OCI-LY1 (cell line): ENCODE measurements at regions not wholly inside any gene's neighbourhood (a gene's known extent, or its start where the extent isn't known, plus 50 kb on each side); places are given as distances from the start of the nearest gene placed in this dataset.

Experiments
- H2AFZ ChIP-seq: fragments of 200-600 bp; sonication (generic), shearing (Covaris generic); 2 replicates; pipeline ENCODE4 v1.6.0; 2014; ENCODE audit warnings: antibody characterized with exemption, mild to moderate bottlenecking, low read length
- H3F3A ChIP-seq: fragments of 200-600 bp; sonication (generic), shearing (Covaris generic); 2 replicates; pipeline ENCODE4 v1.6.0; 2014; ENCODE audit warnings: mild to moderate bottlenecking, antibody characterized with exemption, low read length, moderate library complexity; ENCODE audit not compliant: insufficient read depth
- H3K27ac ChIP-seq: fragments of 200-600 bp; sonication (generic); 2 replicates; pipeline ENCODE4 v1.5.1; 2014; ENCODE audit warnings: low read length, mixed run types, mild to moderate bottlenecking, low read depth; ENCODE audit not compliant: poor library complexity, severe bottlenecking
- H3K27me3 ChIP-seq: fragments of 200-600 bp; sonication (generic); 2 replicates; pipeline ENCODE4 v1.6.0; 2014; ENCODE audit warnings: antibody characterized with exemption, mild to moderate bottlenecking, low read length, moderate library complexity; ENCODE audit not compliant: insufficient read depth
- H3K36me3 ChIP-seq: fragments of 200-600 bp; sonication (generic); 2 replicates; pipeline ENCODE4 v1.6.1; 2014; ENCODE audit warnings: mild to moderate bottlenecking, antibody characterized with exemption, low read length, moderate library complexity, mixed read lengths; ENCODE audit not compliant: insufficient read depth
- H3K4me1 ChIP-seq: fragments of 200-600 bp; sonication (generic); 2 replicates; pipeline ENCODE4 v1.5.1; 2014; ENCODE audit warnings: mild to moderate bottlenecking, low read length, moderate library complexity; ENCODE audit not compliant: insufficient read depth, severe bottlenecking
- H3K4me2 ChIP-seq: fragments of 200-600 bp; sonication (generic), shearing (Covaris generic); 2 replicates; pipeline ENCODE4 v1.6.1; 2014; ENCODE audit warnings: low read length
- H3K4me3 ChIP-seq: fragments of 200-600 bp; sonication (generic); 2 replicates; pipeline ENCODE4 v1.5.1; 2014; ENCODE audit warnings: low read length, low read depth, mild to moderate bottlenecking, mixed read lengths; ENCODE audit not compliant: poor library complexity, severe bottlenecking
- H3K79me2 ChIP-seq: fragments of 200-600 bp; shearing (Covaris generic); 2 replicates; pipeline ENCODE4 v1.6.1; 2016; ENCODE audit warnings: mixed run types, low read length, mixed read lengths; ENCODE audit not compliant: insufficient read depth
- H3K9ac ChIP-seq: fragments of 200-600 bp; sonication (generic), shearing (Covaris generic); 2 replicates; pipeline ENCODE4 v1.6.1; 2014; ENCODE audit warnings: mild to moderate bottlenecking, low read length, mixed read lengths
- H3K9me2 ChIP-seq: fragments of 200-600 bp; sonication (generic), shearing (Covaris generic); 2 replicates; pipeline ENCODE4 v1.6.1; 2014; ENCODE audit warnings: low read depth, mild to moderate bottlenecking, low read length, mixed read lengths
- H3K9me3 ChIP-seq: fragments of 200-600 bp; shearing (Covaris generic); 2 replicates; pipeline ENCODE4 v1.6.1; 2014; ENCODE audit warnings: low read length, mixed read lengths
- H4K20me1 ChIP-seq: fragments of 200-600 bp; sonication (generic), shearing (Covaris generic); 2 replicates; pipeline ENCODE4 v1.6.0; 2016; ENCODE audit warnings: mild to moderate bottlenecking, low read length; ENCODE audit not compliant: insufficient read depth
- CTCF ChIP-seq: fragments of 200-600 bp; sonication (generic), shearing (Covaris generic); IDR thresholded peaks from 2 replicates; pipeline ENCODE4 v1.5.1; 2017; ENCODE audit warnings: mild to moderate bottlenecking, antibody characterized with exemption, low read length, moderate library complexity, mixed read lengths
- EZH2 ChIP-seq: fragments of 200-600 bp; sonication (generic), shearing (Covaris generic); IDR thresholded peaks from 2 replicates; pipeline ENCODE4 v1.8.0; 2017; ENCODE audit warnings: borderline replicate concordance, mixed run types, mild to moderate bottlenecking, antibody characterized with exemption, low read length, moderate library complexity, mixed read lengths

DNA sequence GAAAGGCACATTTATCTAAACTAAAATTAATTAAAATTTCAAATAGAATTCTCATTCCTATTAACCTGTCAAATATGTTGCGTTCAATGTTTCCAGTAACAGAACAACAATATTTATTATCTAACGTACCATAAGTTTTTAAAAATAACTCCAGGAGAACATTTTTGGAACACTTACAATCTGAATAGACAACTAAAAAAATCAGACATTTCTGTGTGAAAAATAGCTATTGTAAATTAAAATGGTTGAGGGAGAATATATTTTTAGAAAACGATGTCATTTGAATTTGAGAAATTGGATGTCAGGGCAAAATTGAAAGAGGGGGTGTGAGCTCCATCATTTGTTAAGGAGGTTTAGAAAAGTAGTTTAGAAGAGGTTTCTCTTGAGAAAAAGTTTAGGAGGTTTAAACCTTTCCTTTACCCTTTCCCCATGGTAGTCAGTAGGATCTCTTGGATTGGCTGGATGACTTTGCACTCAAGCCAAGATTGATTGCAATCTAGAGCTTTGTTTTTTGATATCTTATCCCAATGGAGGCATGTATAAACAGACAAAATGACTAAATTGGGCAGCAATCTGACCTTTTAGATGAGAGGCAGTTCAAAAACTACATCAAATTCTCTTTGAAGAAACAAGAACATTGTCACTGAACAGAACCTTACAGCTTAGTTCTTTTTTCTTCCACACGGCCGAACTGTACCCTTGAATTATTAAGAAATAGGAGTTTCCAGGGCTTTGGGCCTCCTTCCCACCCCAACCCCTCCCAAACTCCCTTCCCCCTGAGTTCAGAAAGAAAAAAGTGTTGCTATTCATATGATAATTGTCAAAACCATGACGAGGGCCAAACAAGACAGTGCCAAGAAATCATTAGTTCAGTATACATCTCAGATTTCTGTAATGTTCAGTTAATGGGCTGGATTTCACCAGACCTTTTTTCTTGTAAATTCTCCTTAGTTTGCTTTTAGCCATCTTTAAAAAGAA, 79.7 kb upstream of the CDIN1 start:
- Histone ChIP-seq H2AFZ (no peak overlapping the region), H3K4me2 (no peak overlapping the region), H3K27ac (no peak overlapping the region), H3K9me3 (no peaks in the 10 kb centered on the region), H4K20me1 (no peaks in the 10 kb centered on the region), H3K4me1 (no peaks in the 10 kb centered on the region), H3F3A (no peaks in the 10 kb centered on the region; the same call in 1 of the 2 replicates), H3K27me3 (no peaks in the 10 kb centered on the region), H3K36me3 (no peaks in the 10 kb centered on the region), H3K9me2 (no peaks in the 10 kb centered on the region), H3K4me3 (no peak overlapping the region), H3K79me2 (no peaks in the 10 kb centered on the region), H3K9ac (no peak overlapping the region)
- TF ChIP-seq EZH2 (no peak), CTCF (no peak)

GRCh38 chr15:36501063-36501678, 78.3 kb upstream of the CDIN1 start:
- no peaks in the 10 kb centered on the region for H3K9me3 ChIP-seq
- no peaks in the 10 kb centered on the region for H4K20me1 ChIP-seq
- no peaks in the 10 kb centered on the region for H3K9me2 ChIP-seq
- H3K4me2 ChIP-seq, result no peak overlapping the region
- no peaks in the 10 kb centered on the region for H3K4me1 ChIP-seq
- TF ChIP-seq EZH2, result no peak
- peak; percentile 77 for TF ChIP-seq CTCF
- no peak overlapping the region for H3K9ac ChIP-seq
- no peak overlapping the region for H2AFZ ChIP-seq
- H3K27me3 ChIP-seq, result no peaks in the 10 kb centered on the region
- H3K4me3 ChIP-seq, result no peak overlapping the region
- H3K27ac ChIP-seq, result no peak overlapping the region
- no peaks in the 10 kb centered on the region; the same call in 1 of the 2 replicates for H3F3A ChIP-seq
- H3K79me2 ChIP-seq, result no peaks in the 10 kb centered on the region
- H3K36me3 ChIP-seq, result no peaks in the 10 kb centered on the region

- H3K27me3 ChIP-seq, result no peaks in the 10 kb centered on the region
- no peaks in the 10 kb centered on the region for H4K20me1 ChIP-seq
- TF ChIP-seq EZH2 (no peak), CTCF (no peak)
- H3K4me3 ChIP-seq, result no peak overlapping the region
- H3K27ac ChIP-seq, result no peak overlapping the region
- no peak overlapping the region for H3K9ac ChIP-seq
- H3F3A ChIP-seq, result no peaks in the 10 kb centered on the region; the same call in 1 of the 2 replicates
- H3K4me2 ChIP-seq, result no peak overlapping the region
- H3K9me3 ChIP-seq, result no peaks in the 10 kb centered on the region
- H3K9me2 ChIP-seq, result no peaks in the 10 kb centered on the region
- no peaks in the 10 kb centered on the region for H3K36me3 ChIP-seq
- no peak overlapping the region for H2AFZ ChIP-seq
- no peaks in the 10 kb centered on the region for H3K79me2 ChIP-seq
- no peaks in the 10 kb centered on the region for H3K4me1 ChIP-seq
Observed at GRCh38 chr15:36502509-36502908, 76.9 kb upstream of the CDIN1 start.
